ENCODE measurements at regions not wholly inside any gene's neighbourhood (a gene's known extent, or its start where the extent isn't known, plus 50 kb on each side); places are given as distances from the start of the nearest gene placed in this dataset.
A peak's percentile ranks its signal among the peaks of the same experiment; 100 is the strongest.

GRCh38 chr7:149714081-149714909 is 59.1 kb downstream of the ZNF467 start:
- no peak overlapping the region for H3K27ac ChIP-seq (ENCODE audit: low read depth in 1 of 3, low read length in 2 of 3)
- no peak for FAIRE-seq
- 4 to 11% (median 10%) methylated on average over 38 to 88 of the region's 88 CpGs for WGBS, 3 donors
- peak overlapping the region; percentile 59 to 80 (median 73) for H3K4me3 ChIP-seq (ENCODE audit: low read depth in 1 of 3, low read length in 3 of 3)
- peaks cover 0 to 8% (median 0%) of the 10 kb centered on the region in 3 donors for H3K4me1 ChIP-seq (ENCODE audit: control insufficient read depth in 3 of 3, insufficient read depth in 2 of 3, low read depth in 1 of 3, low read length in 2 of 3)
- DNase-seq: peak; percentile 80 to 93
- H3K36me3 ChIP-seq (ENCODE audit: control insufficient read depth in 3 of 3, insufficient read depth in 2 of 3, low read depth in 1 of 3, low read length in 3 of 3): peaks cover 0 to 2% (median 0%) of the 10 kb centered on the region in 3 donors
- peaks cover 0 to 15% (median 2%) of the 10 kb centered on the region in 3 donors for H3K27me3 ChIP-seq (ENCODE audit: control insufficient read depth in 3 of 3, insufficient read depth in 3 of 3, low read length in 3 of 3)
- peaks cover 0 to 23% of the 10 kb centered on the region in 2 donors for H3K9me3 ChIP-seq (ENCODE audit: control insufficient read depth in 2 of 2, insufficient read depth in 1 of 2, low read depth in 1 of 2, low read length in 1 of 2)

GRCh38 chr7:149713731-149714068 is 59.7 kb downstream of the ZNF467 start:
- FAIRE-seq: no peak

DNA sequence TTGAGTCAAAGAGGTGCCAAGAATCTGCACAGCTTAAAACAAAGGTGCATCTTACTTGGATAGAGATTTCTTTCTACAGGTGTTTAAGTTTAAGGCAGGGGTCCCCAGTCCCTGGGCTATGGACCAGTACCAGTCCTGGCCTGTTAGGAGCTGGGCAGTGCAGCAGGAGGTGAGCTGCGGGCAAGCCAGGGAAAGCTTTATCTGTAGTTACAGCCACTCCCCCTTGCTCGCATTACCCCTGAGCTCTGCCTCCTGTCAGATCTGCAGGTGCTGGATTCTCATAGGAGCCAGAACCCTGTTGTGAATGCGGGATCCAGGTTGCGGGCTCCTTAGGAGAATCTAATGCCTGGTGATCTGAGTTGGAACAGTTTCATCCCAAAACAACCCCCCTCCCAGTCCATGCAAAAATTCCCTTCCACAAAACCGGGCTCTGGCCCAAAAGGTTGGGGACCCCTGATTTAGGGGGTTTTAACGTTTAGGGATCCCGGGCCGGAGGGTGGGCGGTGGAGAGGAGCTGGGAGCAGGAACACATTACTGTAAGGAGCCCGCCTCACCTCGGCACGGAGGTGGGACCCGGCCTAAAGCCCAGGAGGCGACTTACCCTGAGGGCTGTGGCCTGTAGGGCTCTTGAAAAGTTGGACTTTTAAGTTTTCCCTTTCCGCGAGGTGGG is 60.2 kb downstream of the ZNF467 start:
- WGBS, 3 donors: 82 to 87% (median 85%) methylated on average over 16 of the region's 16 CpGs

More at GRCh38 chr7:149713731-149714068, 59.7 kb downstream of the ZNF467 start:
- Histone ChIP-seq H3K9me3 (ENCODE audit: control insufficient read depth in 2 of 2, insufficient read depth in 1 of 2, low read depth in 1 of 2, low read length in 1 of 2) (peaks cover 0 to 28% of the 10 kb centered on the region in 2 donors), H3K36me3 (ENCODE audit: control insufficient read depth in 3 of 3, insufficient read depth in 2 of 3, low read depth in 1 of 3, low read length in 3 of 3) (no peaks in the 10 kb centered on the region), H3K27me3 (ENCODE audit: control insufficient read depth in 3 of 3, insufficient read depth in 3 of 3, low read length in 3 of 3) (peaks cover 0 to 15% (median 2%) of the 10 kb centered on the region in 3 donors), H3K4me1 (ENCODE audit: control insufficient read depth in 3 of 3, insufficient read depth in 2 of 3, low read depth in 1 of 3, low read length in 2 of 3) (peaks cover 0 to 8% (median 0%) of the 10 kb centered on the region in 3 donors), H3K27ac (ENCODE audit: low read depth in 1 of 3, low read length in 2 of 3) (no peak overlapping the region), H3K4me3 (ENCODE audit: low read depth in 1 of 3, low read length in 3 of 3) (peak overlapping the region in 1 of 3 donors; percentile 59)
- no peak for DNase-seq
- 69 to 90% (median 71%) methylated on average over 24 to 26 of the region's 26 CpGs for WGBS, 3 donors

GRCh38 chr7:149708026-149708425 is 65.4 kb downstream of the ZNF467 start:
- Histone ChIP-seq H3K27me3 (ENCODE audit: control insufficient read depth in 3 of 3, insufficient read depth in 3 of 3, low read length in 3 of 3) (peaks cover 0 to 7% (median 0%) of the 10 kb centered on the region in 3 donors), H3K4me1 (ENCODE audit: control insufficient read depth in 3 of 3, insufficient read depth in 2 of 3, low read depth in 1 of 3, low read length in 2 of 3) (no peaks in the 10 kb centered on the region), H3K9me3 (ENCODE audit: control insufficient read depth in 2 of 2, insufficient read depth in 1 of 2, low read depth in 1 of 2, low read length in 1 of 2) (peaks cover 0 to 21% of the 10 kb centered on the region in 2 donors), H3K36me3 (ENCODE audit: control insufficient read depth in 3 of 3, insufficient read depth in 2 of 3, low read depth in 1 of 3, low read length in 3 of 3) (no peaks in the 10 kb centered on the region), H3K27ac (ENCODE audit: low read depth in 1 of 3, low read length in 2 of 3) (no peak overlapping the region), H3K4me3 (ENCODE audit: low read depth in 1 of 3, low read length in 3 of 3) (no peak overlapping the region)
- DNase-seq: no peak
- WGBS, 3 donors: 85 to 93% (median 89%) methylated on average over 7 of the region's 7 CpGs
- no peak for FAIRE-seq

More for the DNA sequence above, 60.2 kb downstream of the ZNF467 start:
- FAIRE-seq (no peak), DNase-seq (no peak)
- Histone ChIP-seq H3K36me3 (ENCODE audit: control insufficient read depth in 3 of 3, insufficient read depth in 2 of 3, low read depth in 1 of 3, low read length in 3 of 3) (no peaks in the 10 kb centered on the region), H3K27me3 (ENCODE audit: control insufficient read depth in 3 of 3, insufficient read depth in 3 of 3, low read length in 3 of 3) (peaks cover 0 to 15% (median 2%) of the 10 kb centered on the region in 3 donors), H3K4me3 (ENCODE audit: low read depth in 1 of 3, low read length in 3 of 3) (no peak overlapping the region), H3K27ac (ENCODE audit: low read depth in 1 of 3, low read length in 2 of 3) (no peak overlapping the region), H3K4me1 (ENCODE audit: control insufficient read depth in 3 of 3, insufficient read depth in 2 of 3, low read depth in 1 of 3, low read length in 2 of 3) (peaks cover 0 to 8% (median 0%) of the 10 kb centered on the region in 3 donors), H3K9me3 (ENCODE audit: control insufficient read depth in 2 of 2, insufficient read depth in 1 of 2, low read depth in 1 of 2, low read length in 1 of 2) (peaks cover 0 to 28% of the 10 kb centered on the region in 2 donors)

- no peak overlapping the region for H3K4me3 ChIP-seq (ENCODE audit: low read depth in 1 of 3, low read length in 3 of 3)
- FAIRE-seq (no peak), DNase-seq (no peak)
- no peaks in the 10 kb centered on the region for H3K4me1 ChIP-seq (ENCODE audit: control insufficient read depth in 3 of 3, insufficient read depth in 2 of 3, low read depth in 1 of 3, low read length in 2 of 3)
- WGBS, 3 donors: 37 to 65% (median 63%) methylated on average over 1 of the region's 1 CpG
- H3K36me3 ChIP-seq (ENCODE audit: control insufficient read depth in 3 of 3, insufficient read depth in 2 of 3, low read depth in 1 of 3, low read length in 3 of 3): no peaks in the 10 kb centered on the region
- peaks cover 0 to 17% of the 10 kb centered on the region in 2 donors for H3K9me3 ChIP-seq (ENCODE audit: control insufficient read depth in 2 of 2, insufficient read depth in 1 of 2, low read depth in 1 of 2, low read length in 1 of 2)
- no peak overlapping the region for H3K27ac ChIP-seq (ENCODE audit: low read depth in 1 of 3, low read length in 2 of 3)
- H3K27me3 ChIP-seq (ENCODE audit: control insufficient read depth in 3 of 3, insufficient read depth in 3 of 3, low read length in 3 of 3): peaks cover 0 to 5% (median 0%) of the 10 kb centered on the region in 3 donors
These were observed 65.9 kb downstream of the ZNF467 start for GRCh38 chr7:149707448-149707886.

- DNase-seq (no peak), FAIRE-seq (no peak)
- no peaks in the 10 kb centered on the region for H3K36me3 ChIP-seq (ENCODE audit: control insufficient read depth in 3 of 3, insufficient read depth in 2 of 3, low read depth in 1 of 3, low read length in 3 of 3)
- H3K27ac ChIP-seq (ENCODE audit: low read depth in 1 of 3, low read length in 2 of 3): no peak overlapping the region
- 60 to 82% (median 65%) methylated on average over 3 of the region's 3 CpGs for WGBS, 3 donors
- H3K4me3 ChIP-seq (ENCODE audit: low read depth in 1 of 3, low read length in 3 of 3): no peak overlapping the region
- peaks cover 0 to 5% (median 0%) of the 10 kb centered on the region in 3 donors for H3K27me3 ChIP-seq (ENCODE audit: control insufficient read depth in 3 of 3, insufficient read depth in 3 of 3, low read length in 3 of 3)
- H3K4me1 ChIP-seq (ENCODE audit: control insufficient read depth in 3 of 3, insufficient read depth in 2 of 3, low read depth in 1 of 3, low read length in 2 of 3): no peaks in the 10 kb centered on the region
- peaks cover 0 to 24% of the 10 kb centered on the region in 2 donors for H3K9me3 ChIP-seq (ENCODE audit: control insufficient read depth in 2 of 2, insufficient read depth in 1 of 2, low read depth in 1 of 2, low read length in 1 of 2)
These were observed 67.0 kb downstream of the ZNF467 start for GRCh38 chr7:149706398-149706797.

DNA sequence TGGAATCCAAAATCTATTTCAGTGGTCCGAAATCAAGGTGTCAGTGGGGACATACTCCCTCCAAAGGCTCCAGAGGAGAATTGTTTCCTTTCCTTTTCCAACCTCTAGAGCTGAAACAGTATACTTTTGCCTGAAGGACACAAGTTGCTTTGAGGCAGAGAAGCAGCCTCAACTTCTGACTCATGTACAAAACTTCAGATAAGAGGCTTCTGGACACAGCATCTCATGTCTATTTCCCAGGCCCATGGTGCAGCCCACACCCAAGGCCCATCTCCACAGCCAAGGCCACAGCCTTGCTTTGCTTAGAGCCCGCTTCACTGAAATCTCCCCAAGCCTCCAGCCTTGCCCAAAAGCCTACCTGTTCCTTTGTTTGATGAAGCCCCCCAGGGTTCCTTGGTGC is 68.9 kb downstream of the ZNF467 start:
- DNase-seq (no peak), FAIRE-seq (no peak)
- no peak overlapping the region for H3K27ac ChIP-seq (ENCODE audit: low read depth in 1 of 3, low read length in 2 of 3)
- no peak overlapping the region for H3K4me3 ChIP-seq (ENCODE audit: low read depth in 1 of 3, low read length in 3 of 3)
- H3K27me3 ChIP-seq (ENCODE audit: control insufficient read depth in 3 of 3, insufficient read depth in 3 of 3, low read length in 3 of 3): peaks cover 0 to 5% (median 2%) of the 10 kb centered on the region in 3 donors
- WGBS, 3 donors: 79 to 84% (median 83%) methylated on average over 2 of the region's 2 CpGs
- H3K9me3 ChIP-seq (ENCODE audit: control insufficient read depth in 2 of 2, insufficient read depth in 1 of 2, low read depth in 1 of 2, low read length in 1 of 2): peaks cover 0 to 21% of the 10 kb centered on the region in 2 donors
- no peaks in the 10 kb centered on the region for H3K36me3 ChIP-seq (ENCODE audit: control insufficient read depth in 3 of 3, insufficient read depth in 2 of 3, low read depth in 1 of 3, low read length in 3 of 3)
- H3K4me1 ChIP-seq (ENCODE audit: control insufficient read depth in 3 of 3, insufficient read depth in 2 of 3, low read depth in 1 of 3, low read length in 2 of 3): no peaks in the 10 kb centered on the region

- DNase-seq (no peak), FAIRE-seq (no peak)
- Histone ChIP-seq H3K4me1 (ENCODE audit: control insufficient read depth in 3 of 3, insufficient read depth in 2 of 3, low read depth in 1 of 3, low read length in 2 of 3) (no peaks in the 10 kb centered on the region), H3K9me3 (ENCODE audit: control insufficient read depth in 2 of 2, insufficient read depth in 1 of 2, low read depth in 1 of 2, low read length in 1 of 2) (peaks cover 0 to 16% of the 10 kb centered on the region in 2 donors), H3K27me3 (ENCODE audit: control insufficient read depth in 3 of 3, insufficient read depth in 3 of 3, low read length in 3 of 3) (peaks cover 0 to 5% (median 2%) of the 10 kb centered on the region in 3 donors), H3K4me3 (ENCODE audit: low read depth in 1 of 3, low read length in 3 of 3) (no peak overlapping the region), H3K27ac (ENCODE audit: low read depth in 1 of 3, low read length in 2 of 3) (no peak overlapping the region), H3K36me3 (ENCODE audit: control insufficient read depth in 3 of 3, insufficient read depth in 2 of 3, low read depth in 1 of 3, low read length in 3 of 3) (no peaks in the 10 kb centered on the region)
- 60 to 63% (median 61%) methylated on average over 7 of the region's 7 CpGs for WGBS, 3 donors
These were observed 70.2 kb downstream of the ZNF467 start for GRCh38 chr7:149703044-149703650.
